ENCODE measurements at regions not wholly inside any gene's neighbourhood (a gene's known extent, or its start where the extent isn't known, plus 50 kb on each side); places are given as distances from the start of the nearest gene placed in this dataset.

DNA sequence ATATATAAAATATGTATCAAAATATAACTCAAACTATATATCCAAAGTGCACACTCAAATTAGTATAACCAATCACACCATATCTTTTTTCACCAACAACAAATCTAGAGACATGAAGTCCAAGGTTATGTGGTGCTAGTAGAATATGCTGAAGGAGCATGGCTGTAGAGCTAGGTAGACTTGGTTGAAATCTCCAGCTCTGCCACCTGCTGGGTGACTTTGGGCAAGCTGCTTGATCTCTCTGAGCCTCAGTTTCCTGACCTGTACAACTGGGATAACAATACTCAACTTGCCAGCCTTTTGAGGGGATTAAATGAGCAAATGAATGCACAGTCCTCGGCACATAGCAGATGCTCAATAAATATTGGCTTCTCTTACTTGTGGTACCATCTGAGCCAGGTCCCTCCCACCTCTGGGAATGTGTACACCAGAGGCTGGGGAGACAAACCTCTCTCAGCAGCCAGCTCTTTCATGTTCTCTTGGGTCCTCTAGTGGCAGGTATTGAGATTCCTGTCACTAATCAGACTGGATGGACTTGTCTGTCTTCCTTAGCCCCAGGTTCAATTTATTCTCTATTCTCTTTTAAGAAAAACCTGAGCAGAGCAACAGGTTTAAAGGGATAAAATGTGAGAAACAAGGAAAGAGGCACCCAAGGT is 94.3 kb upstream of the PDE1C start:
- TF ChIP-seq POLR2AphosphoS5 (IDR thresholded peaks at IDR 0.05) = no peak
- TF ChIP-seq, protein P1, sequence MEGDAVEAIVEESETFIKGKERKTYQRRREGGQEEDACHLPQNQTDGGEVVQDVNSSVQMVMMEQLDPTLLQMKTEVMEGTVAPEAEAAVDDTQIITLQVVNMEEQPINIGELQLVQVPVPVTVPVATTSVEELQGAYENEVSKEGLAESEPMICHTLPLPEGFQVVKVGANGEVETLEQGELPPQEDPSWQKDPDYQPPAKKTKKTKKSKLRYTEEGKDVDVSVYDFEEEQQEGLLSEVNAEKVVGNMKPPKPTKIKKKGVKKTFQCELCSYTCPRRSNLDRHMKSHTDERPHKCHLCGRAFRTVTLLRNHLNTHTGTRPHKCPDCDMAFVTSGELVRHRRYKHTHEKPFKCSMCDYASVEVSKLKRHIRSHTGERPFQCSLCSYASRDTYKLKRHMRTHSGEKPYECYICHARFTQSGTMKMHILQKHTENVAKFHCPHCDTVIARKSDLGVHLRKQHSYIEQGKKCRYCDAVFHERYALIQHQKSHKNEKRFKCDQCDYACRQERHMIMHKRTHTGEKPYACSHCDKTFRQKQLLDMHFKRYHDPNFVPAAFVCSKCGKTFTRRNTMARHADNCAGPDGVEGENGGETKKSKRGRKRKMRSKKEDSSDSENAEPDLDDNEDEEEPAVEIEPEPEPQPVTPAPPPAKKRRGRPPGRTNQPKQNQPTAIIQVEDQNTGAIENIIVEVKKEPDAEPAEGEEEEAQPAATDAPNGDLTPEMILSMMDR (IDR thresholded peaks at IDR 0.05) = peak in 4 of 6 experiments; percentile 12 to 46 (median 38)
- TF ChIP-seq POLR2A (IDR thresholded peaks at IDR 0.05) = no peak
- TF ChIP-seq EP300 (IDR thresholded peaks at IDR 0.05) = no peak
